GM12865 (cell line): ENCODE measurements at regions not wholly inside any gene's neighbourhood (a gene's known extent, or its start where the extent isn't known, plus 50 kb on each side); places are given as distances from the start of the nearest gene placed in this dataset.

Experiments used
- DNase-seq: peaks from one replicate; pipeline ENCODE4 v3.0.0; 2010; ENCODE audit warnings: low read depth
- H3K4me3 ChIP-seq: 2 replicates; pipeline ENCODE4 v1.5.1; 2011; ENCODE audit warnings: mild to moderate bottlenecking, low read depth, low read length, control low read depth
- TF ChIP-seq, protein P1 (sequence below): IDR thresholded peaks from 2 replicates; pipeline ENCODE4 v1.5.1; 2011; ENCODE audit warnings: low read length, control low read depth, low read depth, inconsistent platforms; ENCODE audit not compliant: insufficient read depth; ENCODE audit errors: missing control alignments

DNA sequence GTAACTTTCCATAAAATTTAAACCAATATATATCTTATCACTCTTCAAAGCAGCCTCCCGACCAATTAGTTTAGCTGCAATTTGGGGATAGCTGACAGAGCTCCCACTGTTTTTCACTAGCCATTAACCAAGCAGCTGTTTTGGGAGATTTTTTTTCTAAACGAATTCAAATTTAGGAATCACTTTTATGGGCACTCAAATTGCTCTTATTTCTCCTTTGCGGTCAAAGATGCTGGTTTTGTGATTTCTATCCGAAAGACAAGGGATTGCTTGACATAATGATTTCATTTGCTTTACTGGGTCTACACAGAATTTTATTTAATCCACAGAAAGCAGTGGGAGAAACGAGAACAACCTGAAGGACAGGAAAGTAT is 505.7 kb upstream of the IL12A start:
- no peak overlapping the region for H3K4me3 ChIP-seq
- TF ChIP-seq, protein P1, sequence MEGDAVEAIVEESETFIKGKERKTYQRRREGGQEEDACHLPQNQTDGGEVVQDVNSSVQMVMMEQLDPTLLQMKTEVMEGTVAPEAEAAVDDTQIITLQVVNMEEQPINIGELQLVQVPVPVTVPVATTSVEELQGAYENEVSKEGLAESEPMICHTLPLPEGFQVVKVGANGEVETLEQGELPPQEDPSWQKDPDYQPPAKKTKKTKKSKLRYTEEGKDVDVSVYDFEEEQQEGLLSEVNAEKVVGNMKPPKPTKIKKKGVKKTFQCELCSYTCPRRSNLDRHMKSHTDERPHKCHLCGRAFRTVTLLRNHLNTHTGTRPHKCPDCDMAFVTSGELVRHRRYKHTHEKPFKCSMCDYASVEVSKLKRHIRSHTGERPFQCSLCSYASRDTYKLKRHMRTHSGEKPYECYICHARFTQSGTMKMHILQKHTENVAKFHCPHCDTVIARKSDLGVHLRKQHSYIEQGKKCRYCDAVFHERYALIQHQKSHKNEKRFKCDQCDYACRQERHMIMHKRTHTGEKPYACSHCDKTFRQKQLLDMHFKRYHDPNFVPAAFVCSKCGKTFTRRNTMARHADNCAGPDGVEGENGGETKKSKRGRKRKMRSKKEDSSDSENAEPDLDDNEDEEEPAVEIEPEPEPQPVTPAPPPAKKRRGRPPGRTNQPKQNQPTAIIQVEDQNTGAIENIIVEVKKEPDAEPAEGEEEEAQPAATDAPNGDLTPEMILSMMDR = no peak
- no peak for DNase-seq

DNA sequence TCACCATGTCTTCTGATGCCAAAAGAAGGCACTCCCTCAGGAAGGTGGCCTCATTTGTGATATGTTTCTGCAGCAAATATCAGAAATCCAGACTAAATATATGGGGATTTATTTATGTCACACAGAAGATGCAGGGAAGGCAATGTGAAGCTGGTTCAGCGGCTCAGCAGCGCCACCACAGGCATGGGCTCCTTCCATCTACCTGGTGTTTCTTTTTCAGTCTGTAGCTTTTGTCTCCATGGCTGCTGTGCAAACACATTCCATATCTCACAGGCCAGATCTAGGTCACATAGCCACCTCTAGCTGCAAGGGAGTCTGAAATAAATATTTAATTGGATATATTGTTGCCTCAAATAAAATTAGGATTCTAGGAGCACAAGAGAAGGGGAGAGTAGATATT is 502.1 kb upstream of the IL12A start:
- no peak overlapping the region for H3K4me3 ChIP-seq
- TF ChIP-seq, protein P1 = peak; percentile 47
- peak; percentile 10 for DNase-seq

DNA sequence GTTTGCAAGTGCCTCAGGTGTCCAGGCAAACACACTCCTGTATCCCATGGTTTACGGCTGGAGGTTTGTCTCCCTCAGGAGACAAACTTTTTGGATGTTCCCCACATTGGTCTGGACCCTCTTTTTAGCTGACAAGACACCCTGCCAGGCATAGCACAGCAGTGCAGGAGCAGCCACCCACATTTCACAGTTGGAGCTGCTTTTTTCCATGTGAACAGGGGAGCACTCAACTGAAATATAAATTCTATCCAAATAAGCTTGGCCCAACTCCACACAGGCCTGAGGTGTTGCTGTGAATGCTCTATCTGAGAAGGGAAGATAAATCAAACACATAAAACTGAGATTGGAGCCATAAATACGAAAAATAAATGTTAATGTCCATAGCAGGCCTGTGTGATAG is 501.3 kb upstream of the IL12A start:
- DNase-seq = no peak
- no peak overlapping the region for H3K4me3 ChIP-seq
- TF ChIP-seq, protein P1 = no peak

DNA sequence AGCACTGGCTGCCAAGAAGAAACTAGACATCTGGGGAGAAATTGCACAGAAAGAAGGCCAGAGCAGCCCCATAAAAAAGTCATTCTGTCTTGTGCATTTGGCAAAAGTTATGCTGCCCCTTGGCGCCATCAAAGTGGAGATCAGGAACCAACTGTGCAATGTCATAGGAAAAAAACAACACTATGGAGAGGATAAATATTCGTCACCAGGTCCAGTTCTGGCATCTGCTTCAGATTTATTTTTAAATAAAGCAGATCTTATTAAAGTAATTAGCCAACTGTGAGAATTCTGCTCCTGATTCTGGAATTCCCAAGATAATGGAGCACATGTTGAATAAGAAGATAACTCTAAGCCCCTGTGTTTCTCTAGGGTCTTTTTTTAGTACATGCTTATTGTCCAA is 500.0 kb upstream of the IL12A start:
- TF ChIP-seq, protein P1 = no peak
- DNase-seq = no peak
- H3K4me3 ChIP-seq = no peak overlapping the region

DNA sequence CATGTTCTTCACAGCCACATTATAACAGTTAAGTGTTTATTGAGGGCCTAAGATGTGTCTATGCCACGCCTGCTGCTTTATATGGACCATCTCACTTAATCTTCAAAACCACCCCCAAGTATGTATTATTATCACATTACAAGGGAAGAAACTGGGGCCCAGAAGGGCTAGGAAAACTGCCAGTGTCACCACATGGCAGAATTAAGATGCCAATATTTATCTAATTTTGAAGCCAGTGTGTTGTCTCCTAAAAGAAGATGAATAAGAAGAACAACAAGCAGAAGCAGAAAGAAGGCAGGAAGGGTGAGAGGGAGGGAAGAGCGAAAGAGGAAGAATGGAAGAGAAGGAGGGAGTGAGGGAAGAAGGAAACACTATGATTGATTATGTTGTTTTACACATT is 491.3 kb upstream of the IL12A start:
- H3K4me3 ChIP-seq = no peak overlapping the region
- TF ChIP-seq, protein P1 = no peak
- no peak for DNase-seq

DNA sequence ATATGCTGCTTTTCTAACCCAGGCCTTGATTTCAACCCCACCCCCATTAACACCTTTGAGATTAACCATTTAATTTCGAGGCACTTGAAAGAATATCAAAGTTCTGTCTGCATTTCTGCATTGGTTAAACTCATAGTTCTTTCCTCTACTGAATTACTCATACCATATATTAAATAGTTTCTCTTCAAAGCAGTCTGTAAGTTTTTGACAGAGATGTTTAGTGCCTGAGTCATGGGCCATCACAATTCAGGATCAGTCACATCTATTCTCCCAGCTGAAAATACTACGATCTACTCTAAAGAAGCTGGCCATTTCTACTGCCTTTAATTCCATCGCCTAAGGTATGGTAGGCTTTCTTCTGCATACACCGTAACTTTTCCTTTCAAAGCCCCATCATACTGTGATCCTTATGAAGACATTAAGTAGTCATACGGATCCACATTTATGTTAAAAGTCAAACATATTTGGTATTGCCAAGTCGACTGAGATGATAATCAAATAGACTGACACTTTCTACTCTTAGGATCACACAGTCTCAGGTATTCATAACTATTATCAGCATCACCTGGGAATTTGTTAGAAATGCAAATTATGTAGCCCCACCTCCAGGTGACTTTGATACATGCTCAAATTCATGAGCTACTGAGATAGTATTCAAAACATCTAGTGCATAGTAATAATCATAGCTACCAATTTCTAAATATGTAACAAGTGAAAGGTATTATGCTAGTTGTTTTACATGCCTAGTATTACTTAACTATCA is 489.4 kb upstream of the IL12A start:
- TF ChIP-seq, protein P1 = no peak
- H3K4me3 ChIP-seq = no peak overlapping the region
- no peak for DNase-seq

DNA sequence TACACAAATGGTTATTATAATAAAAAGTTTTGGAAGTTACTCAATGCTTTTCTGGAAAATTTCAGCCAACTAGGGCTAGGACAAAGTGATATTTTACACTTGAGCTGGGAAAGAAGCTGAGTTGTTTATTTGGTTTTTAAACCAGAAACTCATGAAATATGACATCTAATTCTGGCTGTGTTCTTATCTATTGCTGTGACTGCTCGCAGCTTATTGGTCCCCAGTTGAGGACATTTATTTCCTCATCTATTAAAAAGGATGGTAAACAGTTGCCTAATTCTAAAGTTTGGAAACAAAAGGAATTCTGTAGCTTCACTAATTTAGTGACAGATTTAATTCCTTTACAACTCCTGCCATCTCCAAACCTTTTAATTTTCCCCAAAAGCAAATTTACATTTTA is 487.6 kb upstream of the IL12A start:
- no peak overlapping the region for H3K4me3 ChIP-seq
- no peak for DNase-seq
- TF ChIP-seq, protein P1 = no peak
